B cell (primary cell): ENCODE measurements at regions not wholly inside any gene's neighbourhood (a gene's known extent, or its start where the extent isn't known, plus 50 kb on each side); places are given as distances from the start of the nearest gene placed in this dataset.

Source experiments
- ATAC-seq: fragments of 200-7000 bp; cut with Tn5 transposase; one replicate; pipeline ENCODE4 v1.10.0; 2021; ENCODE audit warnings: low read depth, mild to moderate bottlenecking, moderate number of reproducible peaks, moderate library complexity
- CTCF ChIA-PET: fragments of 350-600 bp; sonication (Branson Sonifier 250); formaldehyde crosslinking; loops from one replicate; lab custom pipeline; 2021; ENCODE audit warnings: antibody characterized with exemption, inconsistent platforms; lab: Charles Lee
- POLR2A ChIA-PET: fragments of 350-600 bp; sonication (Branson Sonifier 250); formaldehyde crosslinking; loops from one replicate; lab custom pipeline; 2021; ENCODE audit warnings: antibody characterized with exemption; lab: Charles Lee
- DNase-seq: peaks from one replicate; pipeline ENCODE4 v3.0.0; 2013
- H2AFZ ChIP-seq: 2 replicates; pipeline ENCODE4 v1.6.1; 2012; ENCODE audit warnings: mild to moderate bottlenecking, low read depth, low read length; ENCODE audit not compliant: insufficient read depth, poor library complexity, severe bottlenecking
- H3K27ac ChIP-seq, 2 donors: 1 replicate in 1 of 2; 2 replicates in 1 of 2; pipeline ENCODE4 v1.5.1; 2012 to 2013; ENCODE audit warnings: low read length in 2 of 2, mild to moderate bottlenecking in 2 of 2, moderate library complexity in 1 of 2
- H3K27me3 ChIP-seq, 4 experiments: fragments of 200-600 bp in 1 of 4; sonication (generic) in 1 of 4; replicated peaks in 1 of 4; 1 replicate in 2 of 4; 2 replicates in 2 of 4; pipeline versions ENCODE4 v1.6.1 to v1.7.0; 2013 to 2016; ENCODE audit warnings: low read length in 3 of 4, mild to moderate bottlenecking in 2 of 4, mixed read lengths in 1 of 4, moderate library complexity in 1 of 4; ENCODE audit not compliant: insufficient read depth in 4 of 4, control insufficient read depth in 3 of 4; ENCODE audit errors: control extremely low read depth in 1 of 4
- H3K36me3 ChIP-seq, 2 experiments: replicated peaks in 1 of 2; 1 replicate in 1 of 2; 2 replicates in 1 of 2; pipeline versions ENCODE4 v1.6.1 to v1.7.1; 2013; ENCODE audit warnings: low read length in 1 of 2; ENCODE audit not compliant: insufficient read depth in 2 of 2, control insufficient read depth in 1 of 2; ENCODE audit errors: control extremely low read depth in 1 of 2, extremely low read depth in 1 of 2
- H3K4me1 ChIP-seq, 2 donors: fragments of 200-600 bp in 1 of 2; sonication (generic) in 1 of 2; 1 replicate in 1 of 2; 2 replicates in 1 of 2; pipeline versions ENCODE4 v1.5.1 to v1.6.1; 2013 to 2017; ENCODE audit warnings: low read length in 2 of 2; ENCODE audit not compliant: control insufficient read depth in 2 of 2, insufficient read depth in 2 of 2
- H3K4me2 ChIP-seq: replicated peaks from 2 replicates; pipeline ENCODE3; 2012; ENCODE audit warnings: mild to moderate bottlenecking, low read depth, low read length; ENCODE audit not compliant: poor library complexity, severe bottlenecking
- H3K4me3 ChIP-seq, 5 experiments: fragments of 200-600 bp in 1 of 5; sonication (generic) in 1 of 5; 1 replicate in 3 of 5; 2 replicates in 2 of 5; pipeline versions ENCODE4 v1.5.1 to v1.7.0; 2011 to 2016; ENCODE audit warnings: low read length in 4 of 5, mild to moderate bottlenecking in 4 of 5, low read depth in 2 of 5, control low read depth in 1 of 5, moderate library complexity in 1 of 5; ENCODE audit not compliant: insufficient read depth in 1 of 5; ENCODE audit errors: control extremely low read depth in 1 of 5, extremely low read depth in 1 of 5
- H3K79me2 ChIP-seq: fragments of 200-600 bp; sonication (generic); one replicate; pipeline ENCODE4 v1.6.0; 2016; ENCODE audit warnings: low read length; ENCODE audit not compliant: control insufficient read depth, insufficient read depth
- H3K9ac ChIP-seq: fragments of 200-600 bp; sonication (generic); 2 replicates; pipeline ENCODE4 v1.6.1; 2017; ENCODE audit warnings: mild to moderate bottlenecking, low read length, moderate library complexity
- H3K9me3 ChIP-seq, 3 donors: one replicate each; pipeline versions ENCODE4 v1.6.1 to v1.7.1; 2013; ENCODE audit warnings: low read length in 2 of 3; ENCODE audit not compliant: control insufficient read depth in 2 of 3, insufficient read depth in 1 of 3; ENCODE audit errors: control extremely low read depth in 1 of 3
- H4K20me1 ChIP-seq: 2 replicates; pipeline ENCODE4 v1.6.0; 2012; ENCODE audit warnings: mild to moderate bottlenecking, low read length; ENCODE audit not compliant: insufficient read depth, control insufficient read depth, poor library complexity, severe bottlenecking
- H3K27ac Mint-ChIP-seq: one replicate; pipeline ENCODE4 v1.8.0; 2021; ENCODE audit warnings: mixed read lengths
- H3K27me3 Mint-ChIP-seq: one replicate; pipeline ENCODE4 v1.8.0; 2021; ENCODE audit warnings: mixed read lengths
- H3K4me1 Mint-ChIP-seq: one replicate; pipeline ENCODE4 v1.8.0; 2021; ENCODE audit warnings: mixed read lengths
- H3K4me3 Mint-ChIP-seq: one replicate; pipeline ENCODE4 v1.8.0; 2021; ENCODE audit warnings: mixed read lengths
- H3K9me3 Mint-ChIP-seq: one replicate; pipeline ENCODE4 v1.8.0; 2022; ENCODE audit warnings: mixed read lengths; ENCODE audit not compliant: insufficient read depth
- CTCF ChIP-seq: fragments of 200-600 bp; IDR thresholded peaks from one replicate; pipeline ENCODE4 v1.8.0; 2022; ENCODE audit warnings: antibody characterized with exemption, mild to moderate bottlenecking
- EZH2 ChIP-seq: IDR thresholded peaks from 2 replicates; pipeline ENCODE4 v1.6.1; 2012; ENCODE audit warnings: borderline replicate concordance, low read depth, mild to moderate bottlenecking, moderate library complexity, low read length; ENCODE audit not compliant: insufficient read depth, poor library complexity, severe bottlenecking
- WGBS: methylation state at CpG from one replicate; pipeline ENCODE4 v1.1.5; 2013; ENCODE audit warnings: missing lambda C conversion rate; ENCODE audit not compliant: insufficient coverage; 5-methylcytosine and 5-hydroxymethylcytosine counted together
- intact Hi-C: fragments of 100-400 bp; cut with micrococcal nuclease; formaldehyde crosslinking; loops from one replicate; pipeline ENCODE4 v1.10.0; 2022

DNA sequence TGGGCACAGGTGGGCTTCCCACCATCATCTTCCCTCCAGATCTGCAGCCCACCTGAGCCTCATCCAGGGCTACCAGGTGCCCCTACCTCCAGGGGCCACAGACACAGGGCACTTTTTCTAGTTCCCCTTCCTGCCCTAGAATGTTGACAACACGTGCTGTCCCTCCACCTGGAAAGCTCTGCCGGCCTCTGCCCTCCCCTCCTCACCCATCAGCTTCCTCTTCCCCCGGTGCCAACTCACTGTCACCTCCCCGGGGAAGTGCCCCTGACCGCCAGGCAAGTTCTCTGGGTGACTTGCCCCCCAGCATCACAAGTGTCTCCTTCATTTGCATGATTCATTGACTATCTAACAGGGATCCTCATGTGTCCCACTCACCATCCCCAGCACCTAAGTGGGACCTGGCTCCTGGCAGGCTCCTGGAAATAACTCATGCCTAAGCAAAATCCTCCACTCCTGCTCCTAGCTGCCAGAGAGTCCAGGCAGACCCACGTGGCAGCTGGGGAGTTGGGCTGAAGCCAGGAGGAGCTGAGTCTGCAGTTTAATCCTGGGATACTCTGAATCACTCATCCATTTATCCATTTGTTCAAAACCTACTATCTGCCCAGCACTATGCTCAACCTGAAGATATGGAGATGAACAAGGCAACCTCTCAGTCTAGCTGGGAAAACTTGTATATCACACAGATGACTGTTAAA lies 304.4 kb downstream of the FOXL1 start:
- no peak for ATAC-seq
- Mint-ChIP-seq H3K27ac (no peak overlapping the region), H3K4me3 (no peak overlapping the region), H3K9me3 (no peaks in the 10 kb centered on the region), H3K4me1 (no peaks in the 10 kb centered on the region), H3K27me3 (peaks cover 46% of the 10 kb centered on the region)
- H4K20me1 ChIP-seq: no peaks in the 10 kb centered on the region
- ChIA-PET CTCF (interaction anchor here (1.1 kb wide), 1 partner anchor 44 kb away, joined by 3 read pairs; no protein-coding TSS in a partner anchor), POLR2A (no interaction called here)
- H3K4me3 ChIP-seq: no peak overlapping the region
- DNase-seq: no peak
- no peak overlapping the region for H2AFZ ChIP-seq
- no peak overlapping the region for H3K9ac ChIP-seq
- TF ChIP-seq EZH2: no peak
- TF ChIP-seq CTCF: no peak
- no peaks in the 10 kb centered on the region for H3K79me2 ChIP-seq
- peaks cover 0 to 26% (median under 1%) of the 10 kb centered on the region in 4 experiments for H3K27me3 ChIP-seq
- H3K4me2 ChIP-seq: no peak overlapping the region
- no peak overlapping the region for H3K27ac ChIP-seq
- intact Hi-C loops: no loop called here
- H3K4me1 ChIP-seq: no peaks in the 10 kb centered on the region
- WGBS: 0% methylated on average over 5 of the region's 6 CpGs
- no peaks in the 10 kb centered on the region for H3K36me3 ChIP-seq
- H3K9me3 ChIP-seq: peaks cover 0 to 18% (median 0%) of the 10 kb centered on the region in 3 donors

DNA sequence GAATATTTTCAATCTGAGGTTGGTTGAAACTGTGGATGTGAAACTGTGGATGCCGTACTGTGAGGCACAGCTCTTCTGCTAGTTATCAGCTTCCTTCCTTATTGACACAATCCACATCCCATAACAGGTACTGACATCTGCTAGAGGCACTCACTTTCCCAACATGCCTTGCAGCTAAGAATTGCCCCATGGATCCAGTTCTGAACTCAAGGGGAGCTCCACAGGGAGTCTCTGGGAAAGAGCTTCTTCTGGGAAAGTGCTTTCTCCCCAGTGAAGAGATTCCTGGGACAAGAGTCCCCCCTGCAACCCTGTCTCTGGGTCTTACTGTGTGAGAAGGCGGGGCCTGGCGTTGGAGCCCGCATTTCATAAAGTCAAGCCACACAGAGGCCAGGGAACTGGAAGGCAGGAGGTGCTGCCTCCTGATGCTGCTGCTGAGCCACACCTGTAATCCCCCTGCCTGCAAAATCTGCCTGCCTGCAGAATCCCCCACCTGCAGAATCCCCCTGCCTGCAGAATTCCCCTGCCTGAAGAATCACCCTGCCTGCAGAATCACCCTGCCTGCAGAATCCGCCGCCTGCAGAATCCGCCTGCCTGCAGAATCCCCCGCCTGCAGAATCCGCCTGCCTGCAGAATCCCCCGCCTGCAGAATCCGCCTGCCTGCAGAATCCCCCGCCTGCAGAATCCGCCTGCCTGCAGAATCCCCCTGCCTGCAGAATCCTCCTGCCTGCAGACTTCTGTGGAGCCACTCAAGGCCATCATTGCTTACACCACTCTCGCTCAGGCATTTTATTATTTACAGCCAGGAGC lies 305.4 kb downstream of the FOXL1 start:
- no peaks in the 10 kb centered on the region for H4K20me1 ChIP-seq
- ChIA-PET CTCF (no interaction called here), POLR2A (no interaction called here)
- 91% methylated on average over 13 of the region's 14 CpGs for WGBS
- H3K36me3 ChIP-seq: no peaks in the 10 kb centered on the region
- H2AFZ ChIP-seq: no peak overlapping the region
- Mint-ChIP-seq H3K4me1 (no peaks in the 10 kb centered on the region), H3K4me3 (no peak overlapping the region), H3K9me3 (no peaks in the 10 kb centered on the region), H3K27me3 (peaks cover 37% of the 10 kb centered on the region), H3K27ac (no peak overlapping the region)
- TF ChIP-seq CTCF (no peak), EZH2 (no peak)
- H3K79me2 ChIP-seq: no peaks in the 10 kb centered on the region
- ATAC-seq (no peak), DNase-seq (no peak)
- H3K9ac ChIP-seq: no peak overlapping the region
- no peak overlapping the region for H3K4me2 ChIP-seq
- no peaks in the 10 kb centered on the region for H3K4me1 ChIP-seq
- intact Hi-C loops: no loop called here
- no peak overlapping the region for H3K27ac ChIP-seq
- no peak overlapping the region for H3K4me3 ChIP-seq
- peaks cover 0 to 19% (median 0%) of the 10 kb centered on the region in 4 experiments for H3K27me3 ChIP-seq
- H3K9me3 ChIP-seq: peaks cover 0 to 14% (median 0%) of the 10 kb centered on the region in 3 donors
